Adipocyte (in vitro differentiated cells): ENCODE measurements at regions not wholly inside any gene's neighbourhood (a gene's known extent, or its start where the extent isn't known, plus 50 kb on each side); places are given as distances from the start of the nearest gene placed in this dataset.
A peak's percentile ranks its signal among the peaks of the same experiment; 100 is the strongest.

Experiments
- DNase-seq: peaks from one replicate; pipeline ENCODE4 v3.0.0-alpha.2; 2015; ENCODE audit warnings: low read depth
- H3K27me3 ChIP-seq: replicated peaks from 2 replicates; pipeline ENCODE4 v1.7.0; 2013; ENCODE audit warnings: mild to moderate bottlenecking, low read length, moderate library complexity; ENCODE audit not compliant: control insufficient read depth, insufficient read depth
- H3K36me3 ChIP-seq: 2 replicates; pipeline ENCODE4 v1.7.0; 2013; ENCODE audit warnings: low read length, mild to moderate bottlenecking, moderate library complexity; ENCODE audit not compliant: control insufficient read depth, insufficient read depth, severe bottlenecking
- H3K4me1 ChIP-seq: 2 replicates; pipeline ENCODE4 v1.7.0; 2013; ENCODE audit warnings: mild to moderate bottlenecking, low read length, moderate library complexity; ENCODE audit not compliant: control insufficient read depth, insufficient read depth
- H3K4me3 ChIP-seq: 2 replicates; pipeline ENCODE4 v1.7.0; 2013; ENCODE audit warnings: mild to moderate bottlenecking, low read length, moderate library complexity
- H3K9ac ChIP-seq: 2 replicates; pipeline ENCODE4 v1.7.0; 2013; ENCODE audit warnings: mild to moderate bottlenecking, low read length, moderate library complexity
- H3K9me3 ChIP-seq: 2 replicates; pipeline ENCODE4 v1.7.0; 2013; ENCODE audit warnings: mild to moderate bottlenecking, low read length, moderate library complexity; ENCODE audit not compliant: control insufficient read depth

GRCh38 chr20:7505835-7506221 is 434.4 kb downstream of the HAO1 start:
- H3K4me3 ChIP-seq, result no peak overlapping the region
- H3K27me3 ChIP-seq, result no peaks in the 10 kb centered on the region
- H3K9ac ChIP-seq, result no peak overlapping the region
- no peak for DNase-seq
- H3K4me1 ChIP-seq, result peaks cover 7% of the 10 kb centered on the region
- H3K36me3 ChIP-seq, result no peaks in the 10 kb centered on the region
- no peaks in the 10 kb centered on the region for H3K9me3 ChIP-seq

- no peaks in the 10 kb centered on the region for H3K9me3 ChIP-seq
- no peaks in the 10 kb centered on the region for H3K36me3 ChIP-seq
- no peaks in the 10 kb centered on the region for H3K4me1 ChIP-seq
- no peak overlapping the region for H3K4me3 ChIP-seq
- DNase-seq, result peak; percentile 9
- no peak overlapping the region for H3K9ac ChIP-seq
- no peaks in the 10 kb centered on the region for H3K27me3 ChIP-seq
These were observed 423.6 kb downstream of the HAO1 start for GRCh38 chr20:7516621-7517111.

- no peaks in the 10 kb centered on the region for H3K27me3 ChIP-seq
- no peaks in the 10 kb centered on the region for H3K36me3 ChIP-seq
- no peak overlapping the region for H3K9ac ChIP-seq
- no peak overlapping the region for H3K4me3 ChIP-seq
- H3K9me3 ChIP-seq, result no peaks in the 10 kb centered on the region
- H3K4me1 ChIP-seq, result no peaks in the 10 kb centered on the region
- no peak for DNase-seq
These were observed 419.9 kb downstream of the HAO1 start for GRCh38 chr20:7520361-7520760.

GRCh38 chr20:7523288-7523687 is 417.0 kb downstream of the HAO1 start:
- no peaks in the 10 kb centered on the region for H3K27me3 ChIP-seq
- no peaks in the 10 kb centered on the region for H3K9me3 ChIP-seq
- H3K4me1 ChIP-seq, result no peaks in the 10 kb centered on the region
- H3K4me3 ChIP-seq, result no peak overlapping the region
- no peak for DNase-seq
- H3K9ac ChIP-seq, result no peak overlapping the region
- H3K36me3 ChIP-seq, result no peaks in the 10 kb centered on the region

GRCh38 chr20:7540018-7540417 is 400.2 kb downstream of the HAO1 start:
- H3K9ac ChIP-seq, result no peak overlapping the region
- H3K27me3 ChIP-seq, result no peaks in the 10 kb centered on the region
- no peaks in the 10 kb centered on the region for H3K36me3 ChIP-seq
- H3K4me1 ChIP-seq, result no peaks in the 10 kb centered on the region
- no peak for DNase-seq
- H3K9me3 ChIP-seq, result no peaks in the 10 kb centered on the region
- no peak overlapping the region for H3K4me3 ChIP-seq

GRCh38 chr20:7540923-7541322 is 399.3 kb downstream of the HAO1 start:
- H3K9ac ChIP-seq, result no peak overlapping the region
- no peak overlapping the region for H3K4me3 ChIP-seq
- H3K4me1 ChIP-seq, result no peaks in the 10 kb centered on the region
- no peak for DNase-seq
- H3K27me3 ChIP-seq, result no peaks in the 10 kb centered on the region
- H3K36me3 ChIP-seq, result no peaks in the 10 kb centered on the region
- H3K9me3 ChIP-seq, result peaks cover 3% of the 10 kb centered on the region

GRCh38 chr20:7571101-7571500 is 369.2 kb downstream of the HAO1 start:
- Histone ChIP-seq H3K9ac (no peak overlapping the region), H3K4me3 (no peak overlapping the region), H3K27me3 (no peaks in the 10 kb centered on the region), H3K36me3 (no peaks in the 10 kb centered on the region), H3K9me3 (peaks cover 6% of the 10 kb centered on the region), H3K4me1 (no peaks in the 10 kb centered on the region)
- no peak for DNase-seq

- Histone ChIP-seq H3K9me3 (peaks cover 6% of the 10 kb centered on the region), H3K4me3 (no peak overlapping the region), H3K27me3 (no peaks in the 10 kb centered on the region), H3K4me1 (no peaks in the 10 kb centered on the region), H3K9ac (no peak overlapping the region), H3K36me3 (no peaks in the 10 kb centered on the region)
- no peak for DNase-seq
These were observed 368.7 kb downstream of the HAO1 start for GRCh38 chr20:7571521-7572055.

GRCh38 chr20:7579888-7580287 is 360.4 kb downstream of the HAO1 start:
- Histone ChIP-seq H3K4me1 (peaks cover 3% of the 10 kb centered on the region), H3K36me3 (no peaks in the 10 kb centered on the region), H3K9ac (no peak overlapping the region), H3K4me3 (no peak overlapping the region), H3K27me3 (no peaks in the 10 kb centered on the region), H3K9me3 (peaks cover 6% of the 10 kb centered on the region)
- DNase-seq, result no peak

GRCh38 chr20:7585126-7585679 is 355.1 kb downstream of the HAO1 start:
- H3K9ac ChIP-seq, result peak overlapping the region; percentile 15
- H3K4me1 ChIP-seq, result peaks cover 19% of the 10 kb centered on the region
- H3K36me3 ChIP-seq, result no peaks in the 10 kb centered on the region
- H3K27me3 ChIP-seq, result no peaks in the 10 kb centered on the region
- H3K9me3 ChIP-seq, result no peaks in the 10 kb centered on the region
- no peak for DNase-seq
- no peak overlapping the region for H3K4me3 ChIP-seq

- no peaks in the 10 kb centered on the region for H3K27me3 ChIP-seq
These were observed 353.8 kb downstream of the HAO1 start for GRCh38 chr20:7586481-7586880.

GRCh38 chr20:7589164-7589563 is 351.1 kb downstream of the HAO1 start:
- peaks cover 7% of the 10 kb centered on the region for H3K9me3 ChIP-seq
- H3K9ac ChIP-seq, result no peak overlapping the region
- H3K4me1 ChIP-seq, result peaks cover 19% of the 10 kb centered on the region

More at GRCh38 chr20:7586481-7586880, 353.8 kb downstream of the HAO1 start:
- H3K4me1 ChIP-seq, result peaks cover 19% of the 10 kb centered on the region
- no peak for DNase-seq
- no peak overlapping the region for H3K4me3 ChIP-seq
- H3K9me3 ChIP-seq, result peaks cover 1% of the 10 kb centered on the region
- no peaks in the 10 kb centered on the region for H3K36me3 ChIP-seq
- no peak overlapping the region for H3K9ac ChIP-seq

More at GRCh38 chr20:7589164-7589563, 351.1 kb downstream of the HAO1 start:
- DNase-seq, result no peak
- Histone ChIP-seq H3K36me3 (no peaks in the 10 kb centered on the region), H3K27me3 (no peaks in the 10 kb centered on the region), H3K4me3 (no peak overlapping the region)
